Endodermal cell (in vitro differentiated cells): ENCODE measurements at regions not wholly inside any gene's neighbourhood (a gene's known extent, or its start where the extent isn't known, plus 50 kb on each side); places are given as distances from the start of the nearest gene placed in this dataset.

ENCODE experiments used
- DNase-seq: peaks from one replicate; pipeline ENCODE4 v3.0.0-alpha.2; 2017
- H3K27ac ChIP-seq: 2 replicates; pipeline ENCODE4 v1.5.1; 2013; ENCODE audit warnings: mild to moderate bottlenecking, low read depth, low read length, moderate library complexity
- H3K27me3 ChIP-seq: 2 replicates; pipeline ENCODE4 v1.6.1; 2013; ENCODE audit warnings: mild to moderate bottlenecking, low read length, moderate library complexity; ENCODE audit not compliant: insufficient read depth, control insufficient read depth, poor library complexity, severe bottlenecking
- H3K36me3 ChIP-seq: 2 replicates; pipeline ENCODE4 v1.7.0; 2013; ENCODE audit warnings: mild to moderate bottlenecking, low read length, moderate library complexity; ENCODE audit not compliant: control insufficient read depth, insufficient read depth
- H3K4me1 ChIP-seq: one replicate; pipeline ENCODE4 v1.7.0; 2013; ENCODE audit warnings: low read length; ENCODE audit not compliant: control insufficient read depth, insufficient read depth
- H3K4me3 ChIP-seq: 2 replicates; pipeline ENCODE4 v1.5.1; 2013; ENCODE audit warnings: mild to moderate bottlenecking, low read length, moderate library complexity
- H3K9ac ChIP-seq: 2 replicates; pipeline ENCODE4 v1.6.1; 2013; ENCODE audit warnings: mild to moderate bottlenecking, low read length, moderate library complexity; ENCODE audit not compliant: poor library complexity, severe bottlenecking; ENCODE audit errors: extremely low read depth
- H3K9me3 ChIP-seq: 2 replicates; pipeline ENCODE4 v1.6.1; 2013; ENCODE audit warnings: mild to moderate bottlenecking, low read length, moderate library complexity; ENCODE audit not compliant: control insufficient read depth
- H3K27ac Mint-ChIP-seq: 2 replicates; pipeline ENCODE4 v1.8.0; 2020; ENCODE audit warnings: mixed read lengths
- H3K27me3 Mint-ChIP-seq: 2 replicates; pipeline ENCODE4 v1.8.0; 2021; ENCODE audit warnings: mild to moderate bottlenecking, mixed read lengths; ENCODE audit not compliant: insufficient read depth
- H3K36me3 Mint-ChIP-seq: 2 replicates; pipeline ENCODE4 v1.8.0; 2020; ENCODE audit warnings: low read depth, mixed read lengths
- H3K4me1 Mint-ChIP-seq: 2 replicates; pipeline ENCODE4 v1.8.0; 2020; ENCODE audit warnings: mixed read lengths
- H3K4me3 Mint-ChIP-seq: 2 replicates; pipeline ENCODE4 v1.8.0; 2020; ENCODE audit warnings: mild to moderate bottlenecking, moderate library complexity, mixed read lengths
- H3K9me3 Mint-ChIP-seq: 2 replicates; pipeline ENCODE4 v1.8.0; 2020; ENCODE audit warnings: mild to moderate bottlenecking, mixed read lengths
- CTCF ChIP-seq: fragments of 200-600 bp; sonication (generic); conservative IDR thresholded peaks from 2 replicates; pipeline ENCODE4 v1.5.0; 2021; ENCODE audit warnings: antibody characterized with exemption, mild to moderate bottlenecking
- whole genome bisulfite sequencing, 2 experiments: methylation state at CpG; one replicate each; pipeline versions ENCODE4 v1.1.5 to v1.1.7; 2013; ENCODE audit warnings: missing lambda C conversion rate in 2 of 2, mixed read lengths in 1 of 2; ENCODE audit not compliant: insufficient coverage in 1 of 2, insufficient read length in 1 of 2; 5-methylcytosine and 5-hydroxymethylcytosine counted together

- H3K4me1 Mint-ChIP-seq = peaks cover 12% of the 10 kb centered on the region
- H3K4me3 ChIP-seq = no peak overlapping the region
Measured at GRCh38 chr5:2537378-2538145, 213.9 kb downstream of the IRX2 start.

GRCh38 chr5:2536632-2537377 is 214.7 kb downstream of the IRX2 start:
- Histone ChIP-seq H3K9ac (no peak overlapping the region), H3K4me1 (no peaks in the 10 kb centered on the region), H3K4me3 (no peak overlapping the region), H3K27ac (peak overlapping the region; percentile 94), H3K27me3 (no peaks in the 10 kb centered on the region), H3K36me3 (no peaks in the 10 kb centered on the region), H3K9me3 (peaks cover 11% of the 10 kb centered on the region)
- no peak overlapping the region for H3K4me3 Mint-ChIP-seq
- H3K4me1 Mint-ChIP-seq = peaks cover 12% of the 10 kb centered on the region
- H3K27ac Mint-ChIP-seq = no peak overlapping the region
- no peak for TF ChIP-seq CTCF
- no peaks in the 10 kb centered on the region for H3K36me3 Mint-ChIP-seq
- DNase-seq = no peak
- no peaks in the 10 kb centered on the region for H3K27me3 Mint-ChIP-seq
- peaks cover 11% of the 10 kb centered on the region for H3K9me3 Mint-ChIP-seq
- WGBS, 2 experiments = 69 to 83% methylated on average over 5 to 19 of the region's 19 CpGs

More at GRCh38 chr5:2537378-2538145, 213.9 kb downstream of the IRX2 start:
- Mint-ChIP-seq H3K4me3 (no peak overlapping the region), H3K27ac (no peak overlapping the region), H3K27me3 (no peaks in the 10 kb centered on the region), H3K9me3 (peaks cover 11% of the 10 kb centered on the region), H3K36me3 (no peaks in the 10 kb centered on the region)
- DNase-seq = no peak
- Histone ChIP-seq H3K9ac (no peak overlapping the region), H3K9me3 (peaks cover 11% of the 10 kb centered on the region), H3K36me3 (no peaks in the 10 kb centered on the region), H3K27ac (peak overlapping the region; percentile 94), H3K27me3 (no peaks in the 10 kb centered on the region), H3K4me1 (no peaks in the 10 kb centered on the region)
- no peak for TF ChIP-seq CTCF
- 71 to 84% methylated on average over 23 to 27 of the region's 27 CpGs for WGBS, 2 experiments

- no peaks in the 10 kb centered on the region for H3K4me1 ChIP-seq
- H3K4me3 Mint-ChIP-seq = no peak overlapping the region
- TF ChIP-seq CTCF = no peak
- no peak overlapping the region for H3K9ac ChIP-seq
- no peaks in the 10 kb centered on the region for H3K27me3 Mint-ChIP-seq
- no peak for DNase-seq
- no peaks in the 10 kb centered on the region for H3K27me3 ChIP-seq
- H3K4me1 Mint-ChIP-seq = peaks cover 12% of the 10 kb centered on the region
- no peaks in the 10 kb centered on the region for H3K36me3 Mint-ChIP-seq
- WGBS, 2 experiments = 91% methylated on average over 3 of the region's 3 CpGs; no CpG with 5 or more reads in 1 of the 2 experiments
- H3K9me3 Mint-ChIP-seq = peaks cover 11% of the 10 kb centered on the region
- no peak overlapping the region for H3K27ac Mint-ChIP-seq
- peaks cover 11% of the 10 kb centered on the region for H3K9me3 ChIP-seq
- H3K36me3 ChIP-seq = no peaks in the 10 kb centered on the region
- H3K4me3 ChIP-seq = no peak overlapping the region
- no peak overlapping the region for H3K27ac ChIP-seq
Measured at GRCh38 chr5:2534970-2535369, 216.5 kb downstream of the IRX2 start.
